RPMI7951 (cell line): ENCODE measurements at regions not wholly inside any gene's neighbourhood (a gene's known extent, or its start where the extent isn't known, plus 50 kb on each side); places are given as distances from the start of the nearest gene placed in this dataset.

ENCODE experiments used
- DNase-seq: peaks from one replicate; pipeline ENCODE4 v3.0.0-alpha.2; 2012; ENCODE audit warnings: low read depth

GRCh38 chr6:3999800-4000661, 78.9 kb downstream of the FAM217A start:
- DNase-seq: no peak

- DNase-seq: no peak
These were observed 74.7 kb downstream of the FAM217A start for GRCh38 chr6:4004249-4004648.

- DNase-seq: peak; percentile 65
These were observed 70.5 kb downstream of the FAM217A start for GRCh38 chr6:4008324-4009047.

- DNase-seq: no peak
These were observed 69.5 kb downstream of the FAM217A start for GRCh38 chr6:4009486-4009885.

GRCh38 chr6:4010048-4010447, 68.9 kb downstream of the FAM217A start:
- DNase-seq: no peak

- DNase-seq: no peak
These were observed 68.2 kb downstream of the FAM217A start for GRCh38 chr6:4010689-4011090.

- DNase-seq: no peak
These were observed 66.1 kb downstream of the FAM217A start for GRCh38 chr6:4012826-4013225.

- DNase-seq: no peak
These were observed 61.7 kb downstream of the FAM217A start for GRCh38 chr6:4017058-4017739.

GRCh38 chr6:4017834-4018170, 61.1 kb downstream of the FAM217A start:
- peak; percentile 54 for DNase-seq

GRCh38 chr6:4018171-4018923, 60.6 kb downstream of the FAM217A start:
- DNase-seq: peak; percentile 95
